PC-3 (cell line): ENCODE measurements at regions not wholly inside any gene's neighbourhood (a gene's known extent, or its start where the extent isn't known, plus 50 kb on each side); places are given as distances from the start of the nearest gene placed in this dataset.

Experiments used
- EZH2 ChIP-seq: fragments of 300-600 bp; sonication (generic); IDR thresholded peaks from one replicate; pipeline ENCODE4 v1.6.1; 2017; ENCODE audit warnings: antibody characterized with exemption, mild to moderate bottlenecking, low read length; ENCODE audit not compliant: unreplicated experiment
- EZH2phosphoT487 ChIP-seq: fragments of 300-600 bp; sonication (generic); IDR thresholded peaks from 2 replicates; pipeline ENCODE4 v1.6.1; 2018; ENCODE audit warnings: mild to moderate bottlenecking, antibody characterized with exemption, low read length, borderline replicate concordance
- TF ChIP-seq, protein P1 (sequence below): fragments of 300-600 bp; sonication (generic); conservative IDR thresholded peaks from 2 replicates; pipeline ENCODE4 v1.5.1; 2017; ENCODE audit warnings: antibody characterized with exemption, low read depth, mild to moderate bottlenecking, low read length

GRCh38 chr22:27492566-27493201 lies 308.9 kb downstream of the MN1 start:
- TF ChIP-seq, protein P1, sequence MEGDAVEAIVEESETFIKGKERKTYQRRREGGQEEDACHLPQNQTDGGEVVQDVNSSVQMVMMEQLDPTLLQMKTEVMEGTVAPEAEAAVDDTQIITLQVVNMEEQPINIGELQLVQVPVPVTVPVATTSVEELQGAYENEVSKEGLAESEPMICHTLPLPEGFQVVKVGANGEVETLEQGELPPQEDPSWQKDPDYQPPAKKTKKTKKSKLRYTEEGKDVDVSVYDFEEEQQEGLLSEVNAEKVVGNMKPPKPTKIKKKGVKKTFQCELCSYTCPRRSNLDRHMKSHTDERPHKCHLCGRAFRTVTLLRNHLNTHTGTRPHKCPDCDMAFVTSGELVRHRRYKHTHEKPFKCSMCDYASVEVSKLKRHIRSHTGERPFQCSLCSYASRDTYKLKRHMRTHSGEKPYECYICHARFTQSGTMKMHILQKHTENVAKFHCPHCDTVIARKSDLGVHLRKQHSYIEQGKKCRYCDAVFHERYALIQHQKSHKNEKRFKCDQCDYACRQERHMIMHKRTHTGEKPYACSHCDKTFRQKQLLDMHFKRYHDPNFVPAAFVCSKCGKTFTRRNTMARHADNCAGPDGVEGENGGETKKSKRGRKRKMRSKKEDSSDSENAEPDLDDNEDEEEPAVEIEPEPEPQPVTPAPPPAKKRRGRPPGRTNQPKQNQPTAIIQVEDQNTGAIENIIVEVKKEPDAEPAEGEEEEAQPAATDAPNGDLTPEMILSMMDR = no peak
- TF ChIP-seq EZH2phosphoT487 (no peak), EZH2 (no peak)
